Effector memory CD8-positive, alpha-beta T cell (primary cell): ENCODE measurements at regions not wholly inside any gene's neighbourhood (a gene's known extent, or its start where the extent isn't known, plus 50 kb on each side); places are given as distances from the start of the nearest gene placed in this dataset.

Source experiments
- ATAC-seq: fragments of 150-1000 bp; cut with Tn5 transposase; replicated peaks from 2 replicates; pipeline ENCODE4 v1.10.0; 2021; ENCODE audit warnings: mild to moderate bottlenecking, moderate library complexity
- DNase-seq, 3 experiments: peaks; one replicate each; pipeline ENCODE4 v3.0.0; 2021
- H3K27ac Mint-ChIP-seq, 2 donors: one replicate each; pipeline ENCODE4 v1.8.0; 2022; ENCODE audit warnings: mild to moderate bottlenecking in 2 of 2, mixed read lengths in 2 of 2, moderate library complexity in 2 of 2
- H3K27me3 Mint-ChIP-seq, 2 donors: one replicate each; pipeline ENCODE4 v1.8.0; 2022; ENCODE audit warnings: mixed read lengths in 2 of 2
- H3K36me3 Mint-ChIP-seq: one replicate; pipeline ENCODE4 v1.8.0; 2022; ENCODE audit warnings: mild to moderate bottlenecking, moderate library complexity, mixed read lengths; ENCODE audit not compliant: insufficient read depth
- H3K4me1 Mint-ChIP-seq, 2 donors: one replicate each; pipeline ENCODE4 v1.8.0; 2022; ENCODE audit warnings: low read depth in 2 of 2, mixed read lengths in 2 of 2
- H3K4me3 Mint-ChIP-seq, 2 donors: one replicate each; pipeline ENCODE4 v1.8.0; 2022; ENCODE audit warnings: mild to moderate bottlenecking in 2 of 2, mixed read lengths in 2 of 2, moderate library complexity in 2 of 2
- H3K9me3 Mint-ChIP-seq, 2 donors: one replicate each; pipeline ENCODE4 v1.8.0; 2022; ENCODE audit warnings: mixed read lengths in 2 of 2

DNA sequence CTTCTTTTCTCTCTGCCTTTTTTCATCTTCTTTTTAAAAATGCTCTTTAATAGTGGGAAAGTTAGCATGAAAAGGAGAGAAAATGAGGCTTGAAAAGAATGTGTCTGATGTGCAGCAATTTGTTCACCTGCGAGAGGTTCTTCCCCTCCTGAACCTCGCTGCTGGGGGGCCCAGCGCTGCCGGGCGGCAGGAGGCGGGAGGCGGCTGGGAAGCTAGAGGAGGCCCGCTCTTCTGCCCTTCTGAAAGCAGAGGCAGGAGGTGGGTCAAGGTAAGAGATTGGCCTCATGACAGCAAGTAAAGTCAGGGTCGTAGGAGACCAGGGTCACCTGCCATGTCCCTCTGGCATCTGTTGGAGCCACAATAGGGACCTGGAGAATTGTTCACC is 78.6 kb upstream of the TNRC6C start:
- Mint-ChIP-seq H3K27ac (peak overlapping the region; percentile 96 to 99), H3K4me1 (peaks cover 53 to 80% of the 10 kb centered on the region in 2 donors)

DNA sequence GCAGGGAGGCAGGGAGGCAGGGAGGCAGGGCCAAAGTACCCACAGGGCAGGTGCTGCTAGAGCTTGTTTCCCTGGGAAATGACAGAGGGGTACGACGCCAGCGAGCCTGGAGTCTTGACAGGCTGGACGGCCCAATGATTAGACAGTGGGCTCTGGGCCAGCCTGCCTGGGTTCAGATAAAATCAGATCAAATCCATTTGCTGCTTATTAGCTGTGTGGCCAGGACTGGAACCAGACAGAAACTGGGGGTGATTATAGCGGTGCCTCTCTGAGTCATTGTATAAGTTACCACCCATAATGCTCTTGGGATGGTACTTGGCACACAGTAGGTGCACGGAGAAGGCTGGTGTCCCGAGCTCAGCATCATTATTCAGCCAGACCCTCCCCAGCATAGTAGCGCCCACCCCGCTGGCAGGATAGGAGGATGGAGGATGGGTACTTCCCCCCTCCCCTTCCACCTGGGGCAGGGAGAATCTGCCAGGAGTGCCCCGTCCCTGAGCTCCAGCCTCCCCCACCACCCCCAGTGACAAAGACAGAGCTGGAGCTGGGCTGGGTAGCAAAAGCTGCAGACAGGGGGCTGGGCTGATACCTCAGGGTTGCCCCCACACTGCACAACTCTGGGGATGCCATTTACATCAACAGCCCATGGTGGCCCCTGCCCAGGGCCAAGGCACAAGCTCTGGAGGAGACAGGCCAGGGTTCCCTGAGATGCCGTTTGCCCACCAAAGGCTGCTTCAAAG is 77.6 kb upstream of the TNRC6C start:
- Mint-ChIP-seq H3K4me3 (peak overlapping the region; percentile 83 to 89), H3K27me3 (no peaks in the 10 kb centered on the region), H3K36me3 (peaks cover 21% of the 10 kb centered on the region), H3K27ac (peak overlapping the region; percentile 96 to 99), H3K9me3 (no peaks in the 10 kb centered on the region), H3K4me1 (peaks cover 52 to 80% of the 10 kb centered on the region in 2 donors)
- ATAC-seq (no peak), DNase-seq (no peak)

More for the DNA sequence above, 78.6 kb upstream of the TNRC6C start:
- Mint-ChIP-seq H3K9me3 (peaks cover 0 to 5% of the 10 kb centered on the region in 2 donors), H3K27me3 (no peaks in the 10 kb centered on the region), H3K36me3 (peaks cover 21% of the 10 kb centered on the region), H3K4me3 (peak overlapping the region; percentile 46 to 83)
- ATAC-seq (no peak), DNase-seq (no peak)

DNA sequence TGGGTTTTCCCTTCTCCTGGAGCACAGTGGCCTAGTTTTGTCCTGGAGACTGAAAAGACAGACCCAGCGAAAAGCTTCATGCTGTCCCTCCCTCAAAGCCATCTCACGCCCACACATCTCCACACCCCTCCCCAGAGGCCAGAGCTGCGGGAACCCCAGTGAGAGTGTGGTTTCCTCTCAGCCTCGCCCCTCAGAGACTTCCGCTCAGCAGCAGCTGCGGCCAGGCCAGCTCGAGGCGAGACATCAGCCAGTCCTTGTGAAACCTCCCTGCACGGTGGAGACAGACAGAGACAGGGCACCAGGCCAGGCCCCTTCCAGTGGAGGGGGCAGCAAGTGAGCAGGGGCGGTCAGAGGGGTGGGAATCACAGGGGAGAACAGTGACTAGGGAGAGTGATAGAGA is 77.0 kb upstream of the TNRC6C start:
- peak; percentile 82 to 84 (median 83) for DNase-seq
- H3K4me1 Mint-ChIP-seq, result peaks cover 56 to 85% of the 10 kb centered on the region in 2 donors
- H3K36me3 Mint-ChIP-seq, result peaks cover 23% of the 10 kb centered on the region
- no peaks in the 10 kb centered on the region for H3K9me3 Mint-ChIP-seq
- peak overlapping the region; percentile 83 to 89 for H3K4me3 Mint-ChIP-seq
- no peaks in the 10 kb centered on the region for H3K27me3 Mint-ChIP-seq
- peak; percentile 70 for ATAC-seq
- peak overlapping the region; percentile 96 to 99 for H3K27ac Mint-ChIP-seq

DNA sequence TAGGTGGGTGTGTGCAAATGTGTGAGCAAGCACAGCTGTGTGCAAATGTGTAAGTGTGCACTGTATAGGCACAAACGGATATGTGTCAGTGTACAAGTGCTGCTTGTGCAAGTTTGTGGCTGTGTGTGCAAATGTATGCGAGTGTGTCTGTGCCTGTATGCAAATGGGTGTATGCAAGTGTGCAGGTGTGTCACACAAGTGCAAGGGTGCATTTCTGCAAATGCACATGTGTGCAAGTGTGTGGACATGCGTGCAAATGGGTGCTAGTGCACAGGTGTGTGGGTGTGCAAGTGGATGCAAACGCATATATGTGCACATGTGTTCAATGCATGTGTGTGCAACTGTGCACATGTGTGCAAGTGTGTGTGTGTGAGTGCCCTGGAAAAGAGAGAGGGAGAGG is 76.5 kb upstream of the TNRC6C start:
- H3K27me3 Mint-ChIP-seq, result no peaks in the 10 kb centered on the region
- ATAC-seq, result no peak
- H3K36me3 Mint-ChIP-seq, result peaks cover 24% of the 10 kb centered on the region

DNA sequence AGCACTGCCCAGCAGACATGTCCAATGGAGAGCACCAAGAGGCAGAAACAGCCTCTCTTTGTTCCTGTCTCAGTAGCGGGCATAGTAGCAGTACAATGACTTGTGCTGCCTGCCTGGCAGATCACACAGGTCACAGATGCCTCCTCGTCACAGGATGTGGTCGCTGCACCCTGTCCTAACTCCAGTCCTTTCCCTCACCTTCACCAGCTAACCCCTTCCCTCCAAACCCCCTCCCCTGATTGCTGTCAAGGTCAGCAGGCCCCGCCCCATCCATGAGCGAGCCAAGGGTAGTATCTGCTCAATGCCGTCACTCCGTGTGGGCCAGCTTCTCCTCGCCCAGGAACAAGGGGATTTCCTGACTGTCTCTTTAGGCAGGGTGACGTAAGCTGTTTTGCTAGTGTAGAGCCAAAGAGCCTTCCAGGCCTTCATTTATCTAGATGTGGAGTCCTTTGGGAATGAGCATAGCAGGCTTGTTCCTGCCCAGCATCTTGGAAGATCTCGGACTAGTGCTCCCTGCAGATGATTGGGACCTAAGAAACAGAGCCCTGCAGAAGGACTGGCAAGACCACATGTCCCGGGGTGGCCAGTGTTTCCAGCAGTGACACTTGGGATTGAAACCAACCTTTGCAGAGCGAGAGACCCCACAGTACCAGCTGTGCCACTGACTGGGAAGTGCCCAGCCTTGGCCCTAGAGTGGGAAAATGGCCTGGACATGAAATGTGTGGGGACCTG is 75.9 kb upstream of the TNRC6C start:
- DNase-seq, result peak; percentile 90 to 93 (median 92)
- Mint-ChIP-seq H3K4me3 (peak overlapping the region; percentile 83 to 89), H3K27ac (peak overlapping the region; percentile 96 to 99), H3K27me3 (no peaks in the 10 kb centered on the region), H3K36me3 (peaks cover 27% of the 10 kb centered on the region), H3K9me3 (no peaks in the 10 kb centered on the region), H3K4me1 (peaks cover 62 to 88% of the 10 kb centered on the region in 2 donors)
- peak; percentile 78 for ATAC-seq

More for the DNA sequence above, 76.5 kb upstream of the TNRC6C start:
- peaks cover 60 to 88% of the 10 kb centered on the region in 2 donors for H3K4me1 Mint-ChIP-seq
- peak overlapping the region; percentile 83 to 89 for H3K4me3 Mint-ChIP-seq
- no peaks in the 10 kb centered on the region for H3K9me3 Mint-ChIP-seq
- no peak for DNase-seq
- H3K27ac Mint-ChIP-seq, result peak overlapping the region; percentile 96 to 99

DNA sequence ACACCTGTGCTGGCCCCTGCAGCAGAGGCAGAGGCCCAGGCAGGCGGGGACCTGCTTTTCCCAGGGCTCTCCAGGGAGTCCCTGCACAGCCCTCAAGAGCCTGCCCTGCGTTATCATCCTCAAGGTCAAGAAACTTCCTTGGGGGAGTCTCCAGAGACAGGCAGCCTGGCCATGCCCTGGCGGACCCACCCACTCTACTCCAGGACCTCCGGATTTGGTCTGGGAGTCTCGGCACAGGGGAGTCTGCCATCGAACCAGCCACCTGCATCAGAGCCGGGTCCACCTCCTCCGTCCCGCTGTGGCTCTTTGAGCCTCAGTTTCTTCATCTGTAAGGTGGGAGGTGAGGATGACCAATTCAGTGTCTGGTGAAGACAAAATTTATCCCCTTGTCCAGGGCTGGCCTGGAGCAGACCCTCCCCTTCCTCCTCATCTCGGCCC is 75.3 kb upstream of the TNRC6C start:
- ATAC-seq (no peak), DNase-seq (no peak)
- peak overlapping the region in 1 of 2 donors; percentile 69 for H3K4me3 Mint-ChIP-seq
- H3K9me3 Mint-ChIP-seq, result no peaks in the 10 kb centered on the region
- no peaks in the 10 kb centered on the region for H3K27me3 Mint-ChIP-seq
- peaks cover 29% of the 10 kb centered on the region for H3K36me3 Mint-ChIP-seq
- H3K4me1 Mint-ChIP-seq, result peaks cover 67 to 88% of the 10 kb centered on the region in 2 donors
- peak overlapping the region; percentile 96 to 99 for H3K27ac Mint-ChIP-seq

DNA sequence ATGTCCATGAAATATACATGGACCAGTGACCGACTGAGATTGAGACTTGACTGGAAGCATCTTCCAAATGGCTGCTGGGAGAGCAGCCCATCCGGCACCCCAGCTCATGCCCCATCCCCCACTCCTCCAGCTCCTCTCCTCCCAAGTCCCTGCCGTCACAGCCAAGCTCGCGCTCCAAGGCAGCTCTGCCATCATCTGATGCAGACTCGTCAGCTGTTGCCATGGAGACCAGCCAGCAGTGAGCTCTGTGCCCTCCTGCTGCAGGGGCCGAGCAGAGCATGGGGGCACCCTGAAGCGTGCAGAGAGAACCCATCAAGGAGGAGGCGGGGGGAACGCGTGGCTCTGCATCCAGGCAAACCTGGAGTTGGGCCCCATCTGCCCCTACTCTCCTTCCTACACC is 74.5 kb upstream of the TNRC6C start:
- DNase-seq (no peak), ATAC-seq (no peak)
- peak overlapping the region; percentile 96 to 99 for H3K27ac Mint-ChIP-seq
- peak overlapping the region; percentile 68 to 69 for H3K4me3 Mint-ChIP-seq
- no peaks in the 10 kb centered on the region for H3K9me3 Mint-ChIP-seq
- peaks cover 28% of the 10 kb centered on the region for H3K36me3 Mint-ChIP-seq
- peaks cover 66 to 82% of the 10 kb centered on the region in 2 donors for H3K4me1 Mint-ChIP-seq
- no peaks in the 10 kb centered on the region for H3K27me3 Mint-ChIP-seq

DNA sequence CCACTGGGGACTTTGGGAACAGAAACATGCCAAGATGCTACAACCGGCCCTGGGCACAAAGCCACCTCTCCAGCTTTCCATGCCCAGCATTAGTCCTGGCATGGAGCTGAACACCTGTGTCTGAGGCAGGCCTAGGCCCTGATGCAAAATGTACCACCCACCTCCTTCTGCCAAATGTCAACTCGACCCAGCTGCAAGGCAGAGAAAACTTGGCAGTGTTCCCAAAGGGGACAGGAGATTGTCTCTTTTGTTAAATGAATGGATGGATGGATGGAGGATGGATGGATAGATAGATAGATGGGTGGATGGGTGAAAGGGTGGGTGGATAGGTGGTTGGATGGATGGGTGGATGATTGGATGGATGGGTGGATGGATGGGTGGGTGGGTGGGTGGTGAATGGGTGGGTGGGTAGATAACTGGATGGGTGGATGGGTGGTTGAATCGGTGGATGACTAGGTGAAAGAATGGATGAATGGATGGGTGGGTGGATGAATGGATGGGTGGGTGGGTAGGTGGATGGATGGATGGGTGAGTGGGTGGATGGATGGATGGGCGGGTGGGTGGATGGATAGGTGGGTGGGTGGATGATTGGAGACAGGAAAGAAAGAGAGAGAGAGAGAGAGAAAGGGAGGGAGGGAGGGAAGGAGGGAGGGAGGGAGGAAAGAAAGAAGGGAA is 73.4 kb upstream of the TNRC6C start:
- H3K4me1 Mint-ChIP-seq, result peaks cover 66 to 76% of the 10 kb centered on the region in 2 donors
- H3K9me3 Mint-ChIP-seq, result no peaks in the 10 kb centered on the region
- no peak for DNase-seq
- peak overlapping the region; percentile 96 to 99 for H3K27ac Mint-ChIP-seq
- no peak overlapping the region for H3K4me3 Mint-ChIP-seq
- no peak for ATAC-seq
- H3K27me3 Mint-ChIP-seq, result no peaks in the 10 kb centered on the region
- H3K36me3 Mint-ChIP-seq, result peaks cover 30% of the 10 kb centered on the region

DNA sequence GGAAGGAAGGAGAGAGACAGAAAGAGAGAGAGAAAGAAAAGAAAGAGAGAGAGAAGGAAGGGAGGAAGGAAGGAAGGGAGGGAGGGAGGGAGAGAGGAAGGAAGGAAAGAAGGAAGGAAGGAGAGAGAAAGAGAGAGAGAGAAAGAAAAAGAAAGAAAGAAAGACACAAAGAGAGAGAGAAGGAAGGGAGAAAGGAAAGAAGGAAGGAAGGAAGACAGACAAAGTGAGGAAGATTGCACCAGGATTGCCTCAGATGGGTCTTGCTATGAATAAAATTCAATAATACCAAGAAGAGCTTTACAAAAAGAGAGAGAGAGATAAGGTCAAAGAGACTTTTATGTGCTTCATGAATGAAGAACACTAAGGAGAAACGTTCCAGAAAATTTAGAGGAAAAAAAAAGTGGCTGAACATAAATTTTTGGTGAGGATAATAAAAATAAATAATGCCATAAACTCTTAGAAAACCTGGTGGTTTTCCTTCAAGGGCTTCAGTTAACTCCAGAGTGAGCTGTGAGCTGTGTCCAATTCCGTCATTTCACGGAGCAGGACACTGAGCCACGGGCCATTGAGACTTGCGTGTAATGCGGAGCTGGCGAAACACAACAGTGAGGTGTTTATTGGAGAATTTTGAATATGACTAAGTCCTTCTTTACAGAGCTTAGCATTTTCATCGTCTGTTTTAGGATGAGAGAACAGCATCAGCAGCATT is 72.7 kb upstream of the TNRC6C start:
- DNase-seq, result no peak
- Mint-ChIP-seq H3K4me1 (peaks cover 60 to 69% of the 10 kb centered on the region in 2 donors), H3K27me3 (no peaks in the 10 kb centered on the region), H3K4me3 (peak overlapping the region; percentile 89 to 93), H3K36me3 (peaks cover 34% of the 10 kb centered on the region), H3K9me3 (no peaks in the 10 kb centered on the region), H3K27ac (peak overlapping the region; percentile 4 to 47)
- ATAC-seq, result no peak

DNA sequence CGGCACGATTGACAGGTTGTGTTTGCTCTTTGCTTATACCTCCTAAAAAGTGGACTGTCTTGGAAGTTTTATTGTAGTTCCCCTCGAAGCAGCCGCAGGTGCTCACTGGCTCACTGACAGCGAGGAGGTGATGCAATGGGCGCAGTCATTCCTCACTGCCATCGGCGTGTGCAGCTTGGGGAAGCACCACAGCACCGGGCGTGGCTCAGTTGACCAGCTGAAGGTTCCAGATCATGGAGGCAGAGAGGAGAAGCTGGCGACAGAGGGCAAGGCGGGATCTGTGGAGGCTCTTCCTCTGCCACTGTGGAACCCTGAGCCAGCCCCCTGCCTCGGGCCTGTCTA is 72.1 kb upstream of the TNRC6C start:
- Mint-ChIP-seq H3K27ac (peak overlapping the region; percentile 4 to 47), H3K36me3 (peaks cover 33% of the 10 kb centered on the region), H3K9me3 (no peaks in the 10 kb centered on the region), H3K4me3 (peak overlapping the region; percentile 89 to 93), H3K4me1 (peaks cover 55 to 64% of the 10 kb centered on the region in 2 donors), H3K27me3 (no peaks in the 10 kb centered on the region)
- DNase-seq (no peak), ATAC-seq (no peak)

DNA sequence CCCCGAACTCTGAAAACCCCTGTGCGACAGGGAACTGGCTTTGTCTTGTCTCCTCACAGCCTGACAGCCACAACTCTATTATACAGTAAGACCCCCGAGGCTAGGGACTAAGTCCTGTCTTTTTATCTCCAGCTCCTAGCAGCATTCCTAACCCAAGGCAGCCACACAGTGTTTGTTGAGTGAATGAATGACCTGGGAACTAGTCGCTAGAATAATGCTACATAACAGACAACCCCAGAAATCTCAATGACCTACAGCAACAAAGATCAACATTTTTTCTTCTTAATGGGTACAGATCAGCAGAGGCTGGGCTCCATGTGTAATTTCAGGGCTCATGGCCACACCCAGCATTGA is 71.4 kb upstream of the TNRC6C start:
- Mint-ChIP-seq H3K36me3 (peaks cover 26% of the 10 kb centered on the region), H3K4me3 (peak overlapping the region; percentile 89 to 93), H3K4me1 (peaks cover 48 to 56% of the 10 kb centered on the region in 2 donors), H3K9me3 (no peaks in the 10 kb centered on the region), H3K27ac (peak overlapping the region; percentile 97 to 99), H3K27me3 (no peaks in the 10 kb centered on the region)
- DNase-seq (no peak), ATAC-seq (no peak)

DNA sequence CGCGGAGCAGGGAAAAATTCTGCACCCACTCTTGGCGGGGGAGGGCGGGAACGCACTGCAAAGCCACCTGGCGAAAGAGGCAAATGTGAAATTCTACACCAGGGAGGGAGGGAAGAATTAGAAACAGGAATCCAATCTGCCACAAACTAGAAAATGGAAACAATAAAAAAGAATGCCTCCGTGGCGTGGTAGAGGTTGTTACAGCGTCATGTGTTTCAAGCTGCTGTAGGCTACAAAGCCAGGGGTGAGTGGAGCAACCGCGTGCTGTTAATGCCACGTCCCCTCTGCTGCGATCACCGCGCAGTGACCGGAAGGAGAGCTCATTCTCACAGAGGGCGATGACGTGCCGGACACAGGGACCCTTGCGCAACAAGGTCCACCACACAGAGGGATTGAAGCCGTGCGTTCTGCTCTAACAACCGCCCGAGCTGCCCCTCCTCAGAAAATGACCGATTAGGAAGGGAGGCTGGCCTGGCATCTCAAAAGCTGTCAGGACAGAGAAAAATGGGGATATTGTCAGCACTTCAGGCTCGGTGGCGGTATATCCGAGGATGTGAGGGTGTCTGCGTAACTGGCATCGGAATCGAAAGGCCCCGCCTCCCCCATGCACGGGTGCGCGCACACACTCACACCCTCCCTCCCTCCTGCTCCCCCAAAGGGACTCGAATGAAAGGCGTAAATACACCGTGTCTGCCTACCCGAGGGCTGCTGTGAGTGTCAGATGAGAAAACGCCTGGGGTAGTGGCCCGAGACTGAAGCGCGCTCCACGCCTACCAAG is 70.8 kb upstream of the TNRC6C start:
- DNase-seq (peak; percentile 74 to 81 (median 80)), ATAC-seq (peak; percentile 94)
- H3K4me3 Mint-ChIP-seq, result peak overlapping the region; percentile 89 to 93
- peaks cover 42 to 51% of the 10 kb centered on the region in 2 donors for H3K4me1 Mint-ChIP-seq
- H3K27me3 Mint-ChIP-seq, result no peaks in the 10 kb centered on the region
- no peaks in the 10 kb centered on the region for H3K9me3 Mint-ChIP-seq
- peaks cover 21% of the 10 kb centered on the region for H3K36me3 Mint-ChIP-seq
- peak overlapping the region; percentile 97 to 99 for H3K27ac Mint-ChIP-seq
